Upper lobe of left lung (tissue), 6 donors: ENCODE measurements at regions not wholly inside any gene's neighbourhood (a gene's known extent, or its start where the extent isn't known, plus 50 kb on each side); places are given as distances from the start of the nearest gene placed in this dataset.

Experiments used
- ATAC-seq, 2 donors: fragments of 200-7000 bp; cut with Tn5 transposase; one replicate each; pipeline ENCODE4 v1.9.1; 2022; ENCODE audit warnings: mild to moderate bottlenecking in 2 of 2, moderate library complexity in 2 of 2; ENCODE audit not compliant: low FRiP score in 2 of 2
- DNase-seq, 2 donors: peaks; one replicate each; pipeline ENCODE4 v3.0.0-alpha.2; 2019 to 2020
- H3K27ac ChIP-seq, 4 donors: fragments of 200-600 bp; sonication (generic); one replicate each; pipeline ENCODE4 v1.5.1; 2016 to 2019
- H3K27me3 ChIP-seq, 4 donors: fragments of 200-600 bp; sonication (generic); one replicate each; pipeline ENCODE4 v1.5.1; 2017 to 2019
- H3K36me3 ChIP-seq, 4 donors: fragments of 200-600 bp; sonication (generic); one replicate each; pipeline ENCODE4 v1.5.1; 2016 to 2019
- H3K4me1 ChIP-seq, 4 donors: fragments of 200-600 bp; sonication (generic); one replicate each; pipeline ENCODE4 v1.5.1; 2018 to 2019
- H3K4me3 ChIP-seq, 4 donors: fragments of 200-600 bp; sonication (generic); one replicate each; pipeline ENCODE4 v1.5.1; 2017 to 2019; ENCODE audit warnings: mild to moderate bottlenecking in 2 of 4, moderate library complexity in 1 of 4
- H3K9me3 ChIP-seq, 4 donors: fragments of 200-600 bp; sonication (generic); one replicate each; pipeline ENCODE4 v1.5.1; 2018 to 2019
- CTCF ChIP-seq, 6 experiments: fragments of 450-650 bp in 4 of 6; fragments of 200-600 bp in 2 of 6; sonication (generic) in 2 of 6; IDR thresholded peaks; one replicate each; pipeline ENCODE4 v1.5.1; 2016 to 2019; ENCODE audit warnings: antibody characterized with exemption in 6 of 6
- EP300 ChIP-seq, 4 donors: sonication (generic); formaldehyde crosslinking; IDR thresholded peaks; one replicate each; pipeline ENCODE4 v1.5.1; 2017; ENCODE audit warnings: antibody characterized with exemption in 4 of 4, control low read depth in 2 of 4
- POLR2A ChIP-seq, 4 donors: fragments of 450-650 bp; IDR thresholded peaks; one replicate each; pipeline ENCODE4 v1.5.1; 2016 to 2017; ENCODE audit warnings: antibody characterized with exemption in 4 of 4, mild to moderate bottlenecking in 2 of 4
- POLR2AphosphoS5 ChIP-seq, 2 donors: sonication (generic); formaldehyde crosslinking; IDR thresholded peaks; one replicate each; pipeline ENCODE4 v1.5.1; 2017; ENCODE audit warnings: antibody characterized with exemption in 2 of 2
- WGBS, 2 donors: methylation state at CpG; one replicate each; pipeline ENCODE4 v1.1.5; 2017 to 2018; 5-methylcytosine and 5-hydroxymethylcytosine counted together
- donor health status: DM: no; HTN: no; CAD: no; lungs with moderate emphysema.
- donor health status: DM: no; HTN: yes; CAD: no; lungs with severe emphysema.

- Histone ChIP-seq H3K4me1 (no peaks in the 10 kb centered on the region), H3K27ac (no peak overlapping the region), H3K4me3 (no peak overlapping the region), H3K36me3 (no peaks in the 10 kb centered on the region), H3K9me3 (no peaks in the 10 kb centered on the region), H3K27me3 (no peaks in the 10 kb centered on the region)
- no peak for DNase-seq
- 93 to 100% methylated on average over 1 of the region's 1 CpG for WGBS, 2 donors
- TF ChIP-seq POLR2AphosphoS5 (IDR thresholded peaks at IDR 0.05) (no peak), POLR2A (IDR thresholded peaks at IDR 0.05) (no peak), EP300 (IDR thresholded peaks at IDR 0.05) (no peak), CTCF (IDR thresholded peaks at IDR 0.05) (no peak)
- ATAC-seq: no peak
Observed at GRCh38 chr4:155512046-155512445, 135.3 kb upstream of the MAP9 start.

- DNase-seq: no peak
- H3K4me3 ChIP-seq: no peak overlapping the region
Observed at GRCh38 chr4:155510771-155511170, 134.0 kb upstream of the MAP9 start.

GRCh38 chr4:155509555-155509954 is 132.8 kb upstream of the MAP9 start:
- no peak overlapping the region for H3K27ac ChIP-seq
- no peaks in the 10 kb centered on the region for H3K27me3 ChIP-seq
- DNase-seq (no peak), ATAC-seq (peak in 1 of 2 donors; percentile 46)
- TF ChIP-seq POLR2AphosphoS5 (IDR thresholded peaks at IDR 0.05) (no peak), EP300 (IDR thresholded peaks at IDR 0.05) (no peak)
- no peak overlapping the region for H3K4me3 ChIP-seq
- H3K36me3 ChIP-seq: no peaks in the 10 kb centered on the region
- H3K9me3 ChIP-seq: no peaks in the 10 kb centered on the region
- H3K4me1 ChIP-seq: no peaks in the 10 kb centered on the region

More at GRCh38 chr4:155510771-155511170, 134.0 kb upstream of the MAP9 start:
- Histone ChIP-seq H3K9me3 (no peaks in the 10 kb centered on the region), H3K4me1 (no peaks in the 10 kb centered on the region), H3K27me3 (no peaks in the 10 kb centered on the region), H3K27ac (no peak overlapping the region), H3K36me3 (no peaks in the 10 kb centered on the region)
- TF ChIP-seq CTCF (IDR thresholded peaks at IDR 0.05) (no peak), EP300 (IDR thresholded peaks at IDR 0.05) (no peak), POLR2A (IDR thresholded peaks at IDR 0.05) (no peak), POLR2AphosphoS5 (IDR thresholded peaks at IDR 0.05) (no peak)
- ATAC-seq: no peak
- 24 to 36% methylated on average over 2 of the region's 2 CpGs for WGBS, 2 donors

GRCh38 chr4:155506745-155507144 is 130.0 kb upstream of the MAP9 start:
- DNase-seq (no peak), ATAC-seq (no peak)

GRCh38 chr4:155505321-155505720 is 128.6 kb upstream of the MAP9 start:
- 51 to 54% methylated on average over 3 of the region's 3 CpGs for WGBS, 2 donors
- no peak overlapping the region for H3K27ac ChIP-seq
- H3K4me3 ChIP-seq: no peak overlapping the region
- TF ChIP-seq POLR2AphosphoS5 (IDR thresholded peaks at IDR 0.05): no peak
- no peak for TF ChIP-seq EP300 (IDR thresholded peaks at IDR 0.05)
- no peak for TF ChIP-seq CTCF (IDR thresholded peaks at IDR 0.05)
- TF ChIP-seq POLR2A (IDR thresholded peaks at IDR 0.05): no peak
- no peaks in the 10 kb centered on the region for H3K9me3 ChIP-seq
- no peak for ATAC-seq
- no peak for DNase-seq
- no peaks in the 10 kb centered on the region for H3K27me3 ChIP-seq
- H3K4me1 ChIP-seq: no peaks in the 10 kb centered on the region
- no peaks in the 10 kb centered on the region for H3K36me3 ChIP-seq

More at GRCh38 chr4:155506745-155507144, 130.0 kb upstream of the MAP9 start:
- TF ChIP-seq CTCF (IDR thresholded peaks at IDR 0.05) (no peak), POLR2A (IDR thresholded peaks at IDR 0.05) (no peak), POLR2AphosphoS5 (IDR thresholded peaks at IDR 0.05) (peak in 1 of 2 donors; percentile 18)
- H3K27ac ChIP-seq: no peak overlapping the region
- WGBS, 2 donors: 60 to 65% methylated on average over 4 of the region's 4 CpGs
- H3K4me1 ChIP-seq: no peaks in the 10 kb centered on the region
- no peak overlapping the region for H3K4me3 ChIP-seq
- no peaks in the 10 kb centered on the region for H3K36me3 ChIP-seq
- no peaks in the 10 kb centered on the region for H3K9me3 ChIP-seq
- H3K27me3 ChIP-seq: no peaks in the 10 kb centered on the region
